T-cell (primary cell): ENCODE measurements at regions not wholly inside any gene's neighbourhood (a gene's known extent, or its start where the extent isn't known, plus 50 kb on each side); places are given as distances from the start of the nearest gene placed in this dataset.

Experiments
- ATAC-seq, 4 experiments: fragments of 200-7000 bp in 3 of 4; fragments of 150-1000 bp in 1 of 4; cut with Tn5 transposase; replicated peaks in 1 of 4; 1 replicate in 3 of 4; 2 replicates in 1 of 4; pipeline ENCODE4 v1.10.0; 2021; ENCODE audit warnings: moderate library complexity in 3 of 4, mild to moderate bottlenecking in 2 of 4, moderate number of reproducible peaks in 1 of 4
- CTCF ChIA-PET, 2 donors: fragments of 300-600 bp; sonication (Branson Sonifier 250); formaldehyde crosslinking; loops; one replicate each; lab custom pipeline; 2022; ENCODE audit warnings: antibody characterized with exemption in 2 of 2; lab: Charles Lee
- POLR2A ChIA-PET, 2 donors: fragments of 300-600 bp; sonication (Branson Sonifier 250); formaldehyde crosslinking; loops; one replicate each; lab custom pipeline; 2022; ENCODE audit warnings: antibody characterized with exemption in 2 of 2; lab: Charles Lee
- DNase-seq, 35 experiments: peaks; one replicate each; pipeline versions ENCODE4 v3.0.0 to v3.0.0-alpha.2; 2013 to 2023
- H3K27ac ChIP-seq: one replicate; pipeline ENCODE4 v1.5.1; 2013; ENCODE audit warnings: low read length
- H3K27me3 ChIP-seq, 2 experiments: replicated peaks in 1 of 2; 1 replicate in 1 of 2; 2 replicates in 1 of 2; pipeline versions ENCODE4 v1.6.1 to v1.7.0; 2013; ENCODE audit warnings: low read length in 1 of 2, mixed read lengths in 1 of 2; ENCODE audit not compliant: control insufficient read depth in 2 of 2, insufficient read depth in 2 of 2; ENCODE audit errors: extremely low read depth in 1 of 2
- H3K36me3 ChIP-seq, 2 donors: 1 replicate in 1 of 2; 2 replicates in 1 of 2; pipeline versions ENCODE4 v1.6.1 to v1.7.0; 2013; ENCODE audit warnings: low read length in 1 of 2; ENCODE audit not compliant: control insufficient read depth in 2 of 2, insufficient read depth in 1 of 2; ENCODE audit errors: extremely low read depth in 1 of 2
- H3K4me1 ChIP-seq, 2 experiments: 1 replicate in 1 of 2; 2 replicates in 1 of 2; pipeline versions ENCODE4 v1.6.1 to v1.7.0; 2013; ENCODE audit warnings: low read length in 2 of 2, mixed read lengths in 1 of 2; ENCODE audit not compliant: insufficient read depth in 2 of 2, control insufficient read depth in 1 of 2; ENCODE audit errors: extremely low read depth in 1 of 2
- H3K4me3 ChIP-seq, 2 donors: 1 replicate in 1 of 2; 2 replicates in 1 of 2; pipeline versions ENCODE4 v1.5.1 to v1.7.0; 2013; ENCODE audit warnings: mild to moderate bottlenecking in 2 of 2, low read length in 1 of 2, moderate library complexity in 1 of 2; ENCODE audit not compliant: control insufficient read depth in 1 of 2; ENCODE audit errors: extremely low read depth in 1 of 2
- H3K9me3 ChIP-seq: 2 replicates; pipeline ENCODE4 v1.7.0; 2013
- H3K27ac Mint-ChIP-seq, 2 donors: one replicate each; pipeline ENCODE4 v1.8.0; 2020 to 2021; ENCODE audit warnings: mild to moderate bottlenecking in 2 of 2, mixed read lengths in 2 of 2
- H3K27me3 Mint-ChIP-seq, 2 donors: one replicate each; pipeline ENCODE4 v1.8.0; 2021 to 2022; ENCODE audit warnings: mixed read lengths in 2 of 2
- H3K36me3 Mint-ChIP-seq: one replicate; pipeline ENCODE4 v1.8.0; 2021; ENCODE audit warnings: mixed read lengths
- H3K4me1 Mint-ChIP-seq, 3 donors: one replicate each; pipeline ENCODE4 v1.8.0; 2020 to 2022; ENCODE audit warnings: mixed read lengths in 3 of 3, mild to moderate bottlenecking in 1 of 3
- H3K4me3 Mint-ChIP-seq, 3 donors: one replicate each; pipeline ENCODE4 v1.8.0; 2020 to 2022; ENCODE audit warnings: mild to moderate bottlenecking in 3 of 3, mixed read lengths in 3 of 3, moderate library complexity in 3 of 3
- H3K9me3 Mint-ChIP-seq, 3 donors: one replicate each; pipeline ENCODE4 v1.8.0; 2020 to 2022; ENCODE audit warnings: mixed read lengths in 3 of 3
- WGBS: methylation state at CpG from one replicate; pipeline ENCODE4 v1.1.5; 2013; ENCODE audit warnings: missing lambda C conversion rate; ENCODE audit not compliant: insufficient coverage; 5-methylcytosine and 5-hydroxymethylcytosine counted together

DNA sequence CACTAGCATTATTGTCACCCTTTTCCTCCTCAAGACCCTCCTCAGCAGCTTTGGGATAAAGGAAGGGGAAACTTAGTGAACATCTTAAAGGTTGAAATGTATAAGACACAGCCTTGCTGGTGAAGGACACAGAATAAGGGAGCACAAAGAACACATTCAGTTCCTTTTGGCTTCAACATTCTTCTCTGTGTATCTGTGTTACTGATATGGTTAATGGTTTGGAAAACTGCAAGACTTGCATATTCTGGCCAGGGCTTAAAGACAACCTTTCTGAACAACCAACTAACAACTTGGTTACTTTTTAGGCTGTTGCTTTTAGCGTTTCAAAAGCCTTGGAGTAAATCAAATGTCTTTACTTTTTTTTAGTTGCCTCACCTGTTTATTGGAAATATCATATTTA is 680.5 kb downstream of the MECOM start:
- ATAC-seq (no peak), DNase-seq (no peak)
- H3K4me3 Mint-ChIP-seq = no peak overlapping the region
- H3K4me3 ChIP-seq = no peak overlapping the region
- H3K27ac Mint-ChIP-seq = no peak overlapping the region
- ChIA-PET POLR2A (no interaction called here), CTCF (no interaction called here)
- no peaks in the 10 kb centered on the region for H3K27me3 Mint-ChIP-seq
- no peaks in the 10 kb centered on the region for H3K36me3 Mint-ChIP-seq
- H3K4me1 Mint-ChIP-seq = no peaks in the 10 kb centered on the region
- H3K9me3 Mint-ChIP-seq = no peaks in the 10 kb centered on the region
- H3K4me1 ChIP-seq = no peaks in the 10 kb centered on the region
- no peaks in the 10 kb centered on the region for H3K36me3 ChIP-seq
- WGBS = no CpG with 5 or more reads among the region's 1 CpG
- no peaks in the 10 kb centered on the region for H3K9me3 ChIP-seq
- no peak overlapping the region for H3K27ac ChIP-seq
- H3K27me3 ChIP-seq = no peaks in the 10 kb centered on the region

- Histone ChIP-seq H3K27ac (no peak overlapping the region), H3K4me1 (no peaks in the 10 kb centered on the region), H3K9me3 (no peaks in the 10 kb centered on the region), H3K27me3 (no peaks in the 10 kb centered on the region), H3K36me3 (no peaks in the 10 kb centered on the region), H3K4me3 (no peak overlapping the region)
- ChIA-PET CTCF (no interaction called here), POLR2A (no interaction called here)
- DNase-seq = no peak
- H3K27me3 Mint-ChIP-seq = no peaks in the 10 kb centered on the region
- no peaks in the 10 kb centered on the region for H3K9me3 Mint-ChIP-seq
- no peak overlapping the region for H3K27ac Mint-ChIP-seq
- no peak overlapping the region for H3K4me3 Mint-ChIP-seq
- no peaks in the 10 kb centered on the region for H3K36me3 Mint-ChIP-seq
- no peaks in the 10 kb centered on the region for H3K4me1 Mint-ChIP-seq
- WGBS = 100% methylated on average over 1 of the region's 4 CpGs
- no peak for ATAC-seq
Measured at GRCh38 chr3:168981396-168981795, 682.1 kb downstream of the MECOM start.

- Histone ChIP-seq H3K36me3 (no peaks in the 10 kb centered on the region), H3K4me3 (no peak overlapping the region), H3K9me3 (no peaks in the 10 kb centered on the region), H3K27me3 (no peaks in the 10 kb centered on the region), H3K4me1 (no peaks in the 10 kb centered on the region), H3K27ac (no peak overlapping the region)
- H3K4me1 Mint-ChIP-seq = no peaks in the 10 kb centered on the region
- DNase-seq (no peak), ATAC-seq (no peak)
- 86% methylated on average over 1 of the region's 5 CpGs for WGBS
- H3K4me3 Mint-ChIP-seq = no peak overlapping the region
- no peaks in the 10 kb centered on the region for H3K9me3 Mint-ChIP-seq
- no peaks in the 10 kb centered on the region for H3K27me3 Mint-ChIP-seq
- CTCF ChIA-PET = no interaction called here
- H3K36me3 Mint-ChIP-seq = no peaks in the 10 kb centered on the region
- H3K27ac Mint-ChIP-seq = no peak overlapping the region
- POLR2A ChIA-PET = no interaction called here
Measured at GRCh38 chr3:168977716-168978374, 685.7 kb downstream of the MECOM start.

- Histone ChIP-seq H3K27me3 (no peaks in the 10 kb centered on the region), H3K4me3 (no peak overlapping the region), H3K27ac (no peak overlapping the region), H3K4me1 (no peaks in the 10 kb centered on the region), H3K36me3 (no peaks in the 10 kb centered on the region), H3K9me3 (no peaks in the 10 kb centered on the region)
- no peak for DNase-seq
- Mint-ChIP-seq H3K4me1 (no peaks in the 10 kb centered on the region), H3K27me3 (no peaks in the 10 kb centered on the region), H3K36me3 (no peaks in the 10 kb centered on the region), H3K9me3 (no peaks in the 10 kb centered on the region), H3K27ac (no peak overlapping the region), H3K4me3 (no peak overlapping the region)
- CTCF ChIA-PET = no interaction called here
- ATAC-seq = no peak
- no CpG with 5 or more reads among the region's 2 CpGs for WGBS
- POLR2A ChIA-PET = no interaction called here
Measured at GRCh38 chr3:168976969-168977368, 686.5 kb downstream of the MECOM start.

GRCh38 chr3:168975576-168975975 is 687.9 kb downstream of the MECOM start:
- POLR2A ChIA-PET = no interaction called here
- H3K9me3 Mint-ChIP-seq = peaks cover 0 to 4% (median 0%) of the 10 kb centered on the region in 3 donors
- no peaks in the 10 kb centered on the region for H3K4me1 Mint-ChIP-seq
- no peaks in the 10 kb centered on the region for H3K9me3 ChIP-seq
- peaks cover 0 to 4% of the 10 kb centered on the region in 2 donors for H3K27me3 Mint-ChIP-seq
- H3K4me3 Mint-ChIP-seq = no peak overlapping the region
- ATAC-seq = no peak
- no peak for DNase-seq
- H3K4me3 ChIP-seq = no peak overlapping the region
- no peaks in the 10 kb centered on the region for H3K4me1 ChIP-seq
- H3K27ac Mint-ChIP-seq = no peak overlapping the region
- CTCF ChIA-PET = no interaction called here
- WGBS = no CpG with 5 or more reads among the region's 1 CpG
- H3K36me3 Mint-ChIP-seq = no peaks in the 10 kb centered on the region
- H3K27ac ChIP-seq = no peak overlapping the region
- H3K27me3 ChIP-seq = no peaks in the 10 kb centered on the region
- H3K36me3 ChIP-seq = no peaks in the 10 kb centered on the region

DNA sequence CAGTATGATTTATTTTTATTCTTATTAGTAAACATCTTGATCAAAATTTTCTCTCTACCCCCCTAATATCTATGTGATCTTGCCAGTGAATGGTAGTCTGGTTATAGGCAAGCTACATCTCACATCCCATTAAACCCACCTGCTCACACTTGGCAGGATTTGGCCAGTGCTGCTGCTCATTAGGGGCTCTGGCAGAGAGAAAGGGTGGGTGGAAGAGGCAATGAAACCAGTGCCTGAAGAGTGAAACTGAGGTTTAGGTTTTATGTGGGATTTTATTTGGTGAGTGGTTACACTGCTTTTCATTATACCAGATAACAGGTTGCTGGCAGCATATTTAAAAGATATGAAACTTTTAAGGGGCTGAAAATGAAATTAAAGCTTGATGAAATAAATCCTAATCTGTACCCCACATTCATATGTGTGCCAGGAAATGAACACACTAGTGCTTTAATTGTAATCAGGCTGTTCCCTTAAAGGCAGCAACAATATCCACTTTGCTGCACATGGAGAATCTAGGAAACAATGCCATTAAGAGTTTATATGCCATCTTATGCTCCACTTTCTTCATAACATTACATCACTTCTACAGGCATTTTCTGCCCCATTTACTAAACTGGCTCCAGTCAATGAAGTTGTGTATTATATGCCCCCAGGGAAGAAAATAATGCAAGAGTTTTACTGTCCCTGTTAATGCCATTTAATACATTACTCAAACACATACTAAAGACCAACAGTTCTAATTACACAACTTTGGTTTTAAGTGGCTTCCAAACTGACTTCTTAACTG is 688.7 kb downstream of the MECOM start:
- no peaks in the 10 kb centered on the region for H3K36me3 ChIP-seq
- H3K27me3 Mint-ChIP-seq = peaks cover 0 to 4% of the 10 kb centered on the region in 2 donors
- ChIA-PET CTCF (no interaction called here), POLR2A (no interaction called here)
- peaks cover 0 to 4% (median 0%) of the 10 kb centered on the region in 3 donors for H3K9me3 Mint-ChIP-seq
- no peak overlapping the region for H3K27ac ChIP-seq
- H3K4me3 ChIP-seq = no peak overlapping the region
- H3K36me3 Mint-ChIP-seq = no peaks in the 10 kb centered on the region
- H3K4me3 Mint-ChIP-seq = no peak overlapping the region
- no peak overlapping the region for H3K27ac Mint-ChIP-seq
- no peaks in the 10 kb centered on the region for H3K9me3 ChIP-seq
- H3K4me1 ChIP-seq = no peaks in the 10 kb centered on the region
- no peaks in the 10 kb centered on the region for H3K4me1 Mint-ChIP-seq
- H3K27me3 ChIP-seq = no peaks in the 10 kb centered on the region
- DNase-seq (no peak), ATAC-seq (no peak)
